DND-41 (cell line): ENCODE measurements at regions not wholly inside any gene's neighbourhood (a gene's known extent, or its start where the extent isn't known, plus 50 kb on each side); places are given as distances from the start of the nearest gene placed in this dataset.

ENCODE experiments used
- ATAC-seq: fragments of 200-7000 bp; cut with Tn5 transposase; 3 replicates; pipeline ENCODE4 v1.9.1; 2021; ENCODE audit warnings: low read depth; ENCODE audit not compliant: insufficient read depth
- DNase-seq: peaks from one replicate; pipeline ENCODE4 v3.0.0-alpha.2; 2020
- H2AFZ ChIP-seq: 2 replicates; pipeline ENCODE4 v1.6.0; 2012; ENCODE audit warnings: low read depth, low read length
- H3K27ac ChIP-seq: 2 replicates; pipeline ENCODE4 v1.5.1; 2012; ENCODE audit warnings: low read length, inconsistent platforms
- H3K27me3 ChIP-seq: fragments of 200-600 bp; sonication (generic); 2 replicates; pipeline ENCODE4 v1.6.0; 2012; ENCODE audit warnings: low read length, mild to moderate bottlenecking, inconsistent platforms; ENCODE audit not compliant: insufficient read depth, poor library complexity
- H3K36me3 ChIP-seq: 2 replicates; pipeline ENCODE4 v1.5.1; 2012; ENCODE audit warnings: low read length, inconsistent platforms; ENCODE audit not compliant: insufficient read depth
- H3K4me1 ChIP-seq: 2 replicates; pipeline ENCODE4 v1.5.1; 2012; ENCODE audit warnings: mild to moderate bottlenecking, low read length; ENCODE audit not compliant: insufficient read depth
- H3K4me2 ChIP-seq: 2 replicates; pipeline ENCODE4 v1.6.0; 2012; ENCODE audit warnings: mild to moderate bottlenecking, moderate library complexity, low read length, inconsistent platforms; ENCODE audit not compliant: insufficient read depth
- H3K4me3 ChIP-seq, 2 experiments: fragments of 200-600 bp in 1 of 2; shearing (Covaris generic) in 1 of 2; 2 replicates each; pipeline ENCODE4 v1.5.1; 2012 to 2016; ENCODE audit warnings: inconsistent platforms in 2 of 2, low read length in 2 of 2, mild to moderate bottlenecking in 2 of 2, low read depth in 1 of 2, moderate library complexity in 1 of 2
- H3K79me2 ChIP-seq: 2 replicates; pipeline ENCODE4 v1.6.0; 2012; ENCODE audit warnings: low read length, inconsistent platforms; ENCODE audit not compliant: insufficient read depth
- H3K9ac ChIP-seq: 2 replicates; pipeline ENCODE4 v1.6.0; 2012; ENCODE audit warnings: low read depth, mild to moderate bottlenecking, inconsistent platforms, low read length, moderate library complexity
- H3K9me3 ChIP-seq: 2 replicates; pipeline ENCODE4 v1.5.1; 2012; ENCODE audit warnings: low read length, moderate library complexity, mild to moderate bottlenecking, inconsistent platforms; ENCODE audit not compliant: insufficient read depth, severe bottlenecking
- H4K20me1 ChIP-seq: 2 replicates; pipeline ENCODE4 v1.6.0; 2012; ENCODE audit warnings: low read length; ENCODE audit not compliant: insufficient read depth
- EZH2 ChIP-seq: IDR thresholded peaks from 3 replicates; pipeline ENCODE4 v1.6.1; 2012; ENCODE audit warnings: borderline replicate concordance, low read depth, mild to moderate bottlenecking, moderate library complexity, low read length, inconsistent platforms; ENCODE audit not compliant: severe bottlenecking
- TF ChIP-seq, protein P1 (sequence below): IDR thresholded peaks from 2 replicates; pipeline ENCODE4 v1.5.1; 2012; ENCODE audit warnings: borderline replicate concordance, low read length, moderate library complexity, mild to moderate bottlenecking; ENCODE audit not compliant: poor library complexity, severe bottlenecking; ENCODE audit errors: extremely low read depth

DNA sequence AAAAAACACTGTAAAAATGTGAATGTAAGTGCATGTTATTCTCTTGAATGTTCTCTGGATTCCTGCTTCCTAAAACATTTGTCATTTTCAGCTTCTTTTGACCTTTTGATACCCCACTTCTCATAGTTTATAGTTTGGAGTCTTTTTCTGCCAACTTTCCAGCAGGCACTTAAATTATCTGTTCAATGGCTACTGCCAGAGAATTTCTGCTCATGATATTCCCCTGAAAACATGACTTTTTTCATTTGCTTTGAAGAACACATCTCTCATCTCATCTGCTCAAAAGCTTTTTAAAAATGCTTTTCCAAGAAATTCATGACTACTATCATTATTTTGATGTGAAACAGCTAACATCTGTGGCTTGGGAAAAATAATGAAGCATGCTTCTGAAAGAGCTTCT, 269.7 kb upstream of the PCDH7 start:
- H3K4me2 ChIP-seq, result no peak overlapping the region
- H3K27ac ChIP-seq, result no peak overlapping the region
- no peaks in the 10 kb centered on the region for H4K20me1 ChIP-seq
- H2AFZ ChIP-seq, result no peak overlapping the region
- DNase-seq (no peak), ATAC-seq (no peak)
- H3K79me2 ChIP-seq, result no peaks in the 10 kb centered on the region
- no peaks in the 10 kb centered on the region for H3K36me3 ChIP-seq
- TF ChIP-seq, protein P1, sequence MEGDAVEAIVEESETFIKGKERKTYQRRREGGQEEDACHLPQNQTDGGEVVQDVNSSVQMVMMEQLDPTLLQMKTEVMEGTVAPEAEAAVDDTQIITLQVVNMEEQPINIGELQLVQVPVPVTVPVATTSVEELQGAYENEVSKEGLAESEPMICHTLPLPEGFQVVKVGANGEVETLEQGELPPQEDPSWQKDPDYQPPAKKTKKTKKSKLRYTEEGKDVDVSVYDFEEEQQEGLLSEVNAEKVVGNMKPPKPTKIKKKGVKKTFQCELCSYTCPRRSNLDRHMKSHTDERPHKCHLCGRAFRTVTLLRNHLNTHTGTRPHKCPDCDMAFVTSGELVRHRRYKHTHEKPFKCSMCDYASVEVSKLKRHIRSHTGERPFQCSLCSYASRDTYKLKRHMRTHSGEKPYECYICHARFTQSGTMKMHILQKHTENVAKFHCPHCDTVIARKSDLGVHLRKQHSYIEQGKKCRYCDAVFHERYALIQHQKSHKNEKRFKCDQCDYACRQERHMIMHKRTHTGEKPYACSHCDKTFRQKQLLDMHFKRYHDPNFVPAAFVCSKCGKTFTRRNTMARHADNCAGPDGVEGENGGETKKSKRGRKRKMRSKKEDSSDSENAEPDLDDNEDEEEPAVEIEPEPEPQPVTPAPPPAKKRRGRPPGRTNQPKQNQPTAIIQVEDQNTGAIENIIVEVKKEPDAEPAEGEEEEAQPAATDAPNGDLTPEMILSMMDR, result no peak
- no peak overlapping the region for H3K4me3 ChIP-seq
- H3K27me3 ChIP-seq, result no peaks in the 10 kb centered on the region
- H3K9me3 ChIP-seq, result no peaks in the 10 kb centered on the region
- no peaks in the 10 kb centered on the region for H3K4me1 ChIP-seq
- H3K9ac ChIP-seq, result no peak overlapping the region

DNA sequence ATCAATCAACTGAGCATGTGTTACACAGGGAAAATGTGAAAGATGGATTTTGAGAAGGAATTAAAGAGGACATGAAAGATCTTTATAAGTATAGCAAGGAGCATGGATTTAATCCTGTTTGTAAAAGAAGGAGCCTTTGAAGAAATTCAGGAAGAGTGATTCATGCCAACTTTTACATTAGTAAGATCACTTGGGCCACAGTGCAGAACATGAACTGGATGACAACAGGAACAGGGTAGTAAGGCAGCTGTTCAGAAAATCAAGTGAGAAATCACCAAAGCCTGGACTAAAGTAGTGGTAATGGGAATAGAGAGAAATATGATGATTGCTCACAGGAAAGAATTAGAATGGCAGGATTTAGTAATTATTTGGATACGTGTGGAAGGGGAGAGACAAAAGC, 265.7 kb upstream of the PCDH7 start:
- DNase-seq, result no peak

DNA sequence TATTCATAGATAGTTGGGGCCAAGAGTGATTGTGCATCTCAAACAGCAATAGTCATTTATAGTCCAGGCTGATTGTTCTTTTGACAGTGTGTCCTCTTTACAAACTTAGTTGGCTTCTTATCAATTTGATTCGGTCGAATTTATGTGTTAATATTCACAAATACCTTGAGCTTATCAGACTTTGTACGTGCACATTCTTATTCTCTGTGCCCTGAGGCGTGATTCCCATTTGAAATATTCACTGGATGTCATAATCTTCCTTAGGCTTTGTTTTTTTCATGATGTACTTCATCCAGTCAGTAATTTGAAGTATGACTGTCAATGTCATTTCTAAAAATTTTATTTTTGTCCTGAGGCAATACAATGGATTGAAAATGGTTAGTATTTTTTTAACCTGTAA, 263.5 kb upstream of the PCDH7 start:
- no peak for TF ChIP-seq EZH2
- TF ChIP-seq, protein P1, result no peak
- H3K4me2 ChIP-seq, result no peak overlapping the region
- no peak overlapping the region for H2AFZ ChIP-seq
- H3K4me3 ChIP-seq, result no peak overlapping the region
- no peaks in the 10 kb centered on the region for H3K79me2 ChIP-seq
- H3K9ac ChIP-seq, result no peak overlapping the region
- no peaks in the 10 kb centered on the region for H3K9me3 ChIP-seq
- H3K27ac ChIP-seq, result no peak overlapping the region
- H3K4me1 ChIP-seq, result no peaks in the 10 kb centered on the region
- DNase-seq, result no peak
- H3K36me3 ChIP-seq, result no peaks in the 10 kb centered on the region
- no peak for ATAC-seq
- H3K27me3 ChIP-seq, result no peaks in the 10 kb centered on the region
- no peaks in the 10 kb centered on the region for H4K20me1 ChIP-seq

More for the DNA sequence above, 265.7 kb upstream of the PCDH7 start:
- no peak overlapping the region for H3K4me3 ChIP-seq
- H3K4me1 ChIP-seq, result no peaks in the 10 kb centered on the region
- no peaks in the 10 kb centered on the region for H3K79me2 ChIP-seq
- TF ChIP-seq, protein P1, result no peak
- no peak for TF ChIP-seq EZH2
- no peak overlapping the region for H3K27ac ChIP-seq
- H4K20me1 ChIP-seq, result no peaks in the 10 kb centered on the region
- H3K4me2 ChIP-seq, result no peak overlapping the region
- no peaks in the 10 kb centered on the region for H3K9me3 ChIP-seq
- no peak overlapping the region for H2AFZ ChIP-seq
- no peaks in the 10 kb centered on the region for H3K36me3 ChIP-seq
- no peaks in the 10 kb centered on the region for H3K27me3 ChIP-seq
- H3K9ac ChIP-seq, result no peak overlapping the region
- no peak for ATAC-seq

DNA sequence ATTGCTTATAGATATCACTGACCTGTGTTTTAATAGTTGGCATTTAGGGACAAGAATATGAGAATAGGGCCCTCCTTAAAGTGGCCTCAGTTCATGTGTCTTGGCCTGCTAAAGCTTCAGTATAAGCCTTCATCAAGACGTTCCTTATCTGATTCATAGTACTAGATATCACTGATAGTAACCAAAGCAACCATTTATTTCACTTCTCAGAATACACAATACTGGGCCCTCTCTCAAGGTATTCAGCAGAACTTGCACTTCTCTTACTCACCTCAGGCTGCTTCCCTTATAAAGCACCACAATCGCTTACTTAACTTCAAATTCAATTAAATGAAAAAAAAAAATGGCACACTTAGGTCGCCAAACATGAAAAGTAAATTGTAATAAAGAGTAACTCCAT, 259.4 kb upstream of the PCDH7 start:
- Histone ChIP-seq H4K20me1 (no peaks in the 10 kb centered on the region), H2AFZ (no peak overlapping the region), H3K4me3 (no peak overlapping the region), H3K27me3 (no peaks in the 10 kb centered on the region), H3K79me2 (no peaks in the 10 kb centered on the region), H3K4me2 (no peak overlapping the region), H3K9me3 (no peaks in the 10 kb centered on the region), H3K27ac (no peak overlapping the region), H3K4me1 (no peaks in the 10 kb centered on the region), H3K9ac (no peak overlapping the region), H3K36me3 (no peaks in the 10 kb centered on the region)
- no peak for ATAC-seq
- no peak for DNase-seq
- TF ChIP-seq, protein P1, result no peak
- no peak for TF ChIP-seq EZH2
